ENCODE measurements at regions not wholly inside any gene's neighbourhood (a gene's known extent, or its start where the extent isn't known, plus 50 kb on each side); places are given as distances from the start of the nearest gene placed in this dataset.

GRCh38 chr18:78898635-78899034 is 81.0 kb upstream of the SALL3 start:
- TF ChIP-seq CTCF (IDR thresholded peaks at IDR 0.05) = no peak
- no peak for TF ChIP-seq POLR2A (IDR thresholded peaks at IDR 0.05)

All from heart left ventricle (tissue), 13 donors.